GM23338 (cell line): ENCODE measurements at regions not wholly inside any gene's neighbourhood (a gene's known extent, or its start where the extent isn't known, plus 50 kb on each side); places are given as distances from the start of the nearest gene placed in this dataset.

Experiments used
- ATAC-seq: fragments of 200-7000 bp; cut with Tn5 transposase; 3 replicates; pipeline ENCODE4 v1.9.1; 2020
- DNase-seq: peaks from one replicate; pipeline ENCODE4 v3.0.0-alpha.2; 2015; ENCODE audit warnings: low spot score
- H2AFZ ChIP-seq: fragments of 200-600 bp; sonication (generic); 2 replicates; pipeline ENCODE4 v1.8.0; 2016; ENCODE audit warnings: antibody characterized with exemption, mild to moderate bottlenecking, moderate library complexity
- H3F3A ChIP-seq: fragments of 200-600 bp; sonication (generic); replicated peaks from 2 replicates; pipeline ENCODE4 v1.8.0; 2017; ENCODE audit warnings: antibody characterized with exemption, mixed run types, low read depth
- H3K27ac ChIP-seq: fragments of 200-600 bp; sonication (generic); 2 replicates; pipeline ENCODE4 v1.6.1; 2016; ENCODE audit warnings: low read depth
- H3K27me3 ChIP-seq: fragments of 200-600 bp; sonication (generic); 2 replicates; pipeline ENCODE4 v1.8.0; 2016; ENCODE audit warnings: mild to moderate bottlenecking, mixed run types, moderate library complexity; ENCODE audit not compliant: insufficient read depth
- H3K36me3 ChIP-seq: fragments of 200-600 bp; sonication (generic); 2 replicates; pipeline ENCODE4 v1.8.0; 2016; ENCODE audit warnings: mild to moderate bottlenecking; ENCODE audit not compliant: insufficient read depth
- H3K4me1 ChIP-seq: fragments of 200-600 bp; sonication (generic); 2 replicates; pipeline ENCODE4 v1.8.0; 2016; ENCODE audit warnings: mild to moderate bottlenecking, moderate library complexity; ENCODE audit not compliant: insufficient read depth
- H3K4me2 ChIP-seq: fragments of 200-600 bp; sonication (generic); 2 replicates; pipeline ENCODE4 v1.7.1; 2017; ENCODE audit warnings: mixed run types
- H3K4me3 ChIP-seq: fragments of 200-600 bp; sonication (generic); 2 replicates; pipeline ENCODE4 v1.6.1; 2016; ENCODE audit warnings: mixed run types
- H3K79me2 ChIP-seq: fragments of 200-600 bp; sonication (generic); replicated peaks from 2 replicates; pipeline ENCODE4 v1.8.0; 2017; ENCODE audit warnings: mild to moderate bottlenecking; ENCODE audit not compliant: insufficient read depth
- H3K9me2 ChIP-seq: fragments of 200-600 bp; sonication (generic); 2 replicates; pipeline ENCODE4 v1.8.0; 2017; ENCODE audit not compliant: insufficient read depth
- H4K20me1 ChIP-seq: fragments of 200-600 bp; sonication (generic); replicated peaks from 2 replicates; pipeline ENCODE4 v1.8.0; 2017; ENCODE audit warnings: mild to moderate bottlenecking; ENCODE audit not compliant: insufficient read depth
- H3K27ac Mint-ChIP-seq: 2 replicates; pipeline ENCODE4 v1.8.0; 2020; ENCODE audit warnings: inconsistent platforms, mild to moderate bottlenecking, moderate library complexity, mixed read lengths
- H3K27me3 Mint-ChIP-seq: 3 replicates; pipeline ENCODE4 v1.8.0; 2022; ENCODE audit warnings: low read depth, mild to moderate bottlenecking, moderate library complexity, mixed read lengths, inconsistent platforms; ENCODE audit not compliant: insufficient read depth, poor library complexity
- H3K36me3 Mint-ChIP-seq: 3 replicates; pipeline ENCODE4 v1.8.0; 2021; ENCODE audit warnings: low read depth, mild to moderate bottlenecking, inconsistent platforms, moderate library complexity, mixed read lengths
- H3K4me1 Mint-ChIP-seq: 3 replicates; pipeline ENCODE4 v1.8.0; 2020; ENCODE audit warnings: mild to moderate bottlenecking, inconsistent platforms, mixed read lengths
- H3K4me3 Mint-ChIP-seq: 3 replicates; pipeline ENCODE4 v1.8.0; 2021; ENCODE audit warnings: moderate library complexity, mild to moderate bottlenecking, inconsistent platforms, mixed read lengths
- H3K9me3 Mint-ChIP-seq: 3 replicates; pipeline ENCODE4 v1.8.0; 2020; ENCODE audit warnings: moderate library complexity, mild to moderate bottlenecking, inconsistent platforms, mixed read lengths
- CREB1 ChIP-seq: fragments of 250-450 bp; sonication (Bioruptor Pico); IDR thresholded peaks from 2 replicates; pipeline ENCODE4 v1.5.0; 2020; ENCODE audit warnings: low read depth, mild to moderate bottlenecking, moderate library complexity
- CTCF ChIP-seq, 2 experiments: fragments of 200-600 bp in 1 of 2; sonication (generic) in 1 of 2; conservative IDR thresholded peaks; 2 replicates each; pipeline versions ENCODE4 v1.5.1 to v1.6.1; 2016 to 2017; ENCODE audit warnings: antibody characterized with exemption in 2 of 2, low read depth in 2 of 2, mild to moderate bottlenecking in 2 of 2, moderate library complexity in 1 of 2
- EZH2 ChIP-seq: fragments of 200-600 bp; sonication (generic); IDR thresholded peaks from one replicate; pipeline ENCODE4 v1.8.0; 2017; ENCODE audit warnings: antibody characterized with exemption, mild to moderate bottlenecking, low read depth; ENCODE audit not compliant: unreplicated experiment
- EZH2phosphoT487 ChIP-seq: fragments of 200-600 bp; sonication (generic); IDR thresholded peaks from one replicate; pipeline ENCODE4 v1.8.1; 2018; ENCODE audit warnings: antibody characterized with exemption; ENCODE audit not compliant: unreplicated experiment
- JUNB ChIP-seq: IDR thresholded peaks from one replicate; pipeline ENCODE4 v1.6.1; 2016; ENCODE audit warnings: antibody characterized with exemption; ENCODE audit not compliant: unreplicated experiment
- NANOG ChIP-seq: IDR thresholded peaks from 2 replicates; pipeline ENCODE4 v1.6.1; 2016; ENCODE audit warnings: antibody characterized with exemption, borderline replicate concordance
- POLR2AphosphoS5 ChIP-seq: IDR thresholded peaks from 2 replicates; pipeline ENCODE4 v1.6.1; 2016; ENCODE audit warnings: antibody characterized with exemption, low read depth
- REST ChIP-seq: IDR thresholded peaks from one replicate; pipeline ENCODE4 v1.6.1; 2018; ENCODE audit warnings: antibody characterized with exemption; ENCODE audit not compliant: unreplicated experiment
- STAT1 ChIP-seq: IDR thresholded peaks from one replicate; pipeline ENCODE4 v1.6.1; 2016; ENCODE audit warnings: antibody characterized with exemption; ENCODE audit not compliant: unreplicated experiment
- ZNF114 ChIP-seq: fragments of 250-450 bp; sonication (Bioruptor Pico); IDR thresholded peaks from 2 replicates; pipeline ENCODE4 v1.5.0; 2020; ENCODE audit warnings: mild to moderate bottlenecking, moderate library complexity
- ZNF331 ChIP-seq: fragments of 250-450 bp; sonication (Bioruptor Pico); IDR thresholded peaks from 2 replicates; pipeline ENCODE4 v1.5.0; 2020; ENCODE audit warnings: low read depth, mild to moderate bottlenecking, moderate library complexity
- ZNF462 ChIP-seq: fragments of 250-450 bp; sonication (Bioruptor Pico); IDR thresholded peaks from 2 replicates; pipeline ENCODE4 v1.5.0; 2020; ENCODE audit warnings: mild to moderate bottlenecking, moderate library complexity
- TF ChIP-seq, protein P1 (sequence below): IDR thresholded peaks from 2 replicates; pipeline ENCODE4 v1.6.1; 2016; ENCODE audit warnings: antibody characterized with exemption

- no peak overlapping the region for H3K27ac ChIP-seq
These were observed 354.1 kb upstream of the LRRC7 start for GRCh38 chr1:69213644-69214043.

More at GRCh38 chr1:69213644-69214043, 354.1 kb upstream of the LRRC7 start:
- H3K9me2 ChIP-seq: peaks cover 2% of the 10 kb centered on the region; the same call in 1 of the 2 replicates
- no peaks in the 10 kb centered on the region for H3F3A ChIP-seq
- TF ChIP-seq, protein P1, sequence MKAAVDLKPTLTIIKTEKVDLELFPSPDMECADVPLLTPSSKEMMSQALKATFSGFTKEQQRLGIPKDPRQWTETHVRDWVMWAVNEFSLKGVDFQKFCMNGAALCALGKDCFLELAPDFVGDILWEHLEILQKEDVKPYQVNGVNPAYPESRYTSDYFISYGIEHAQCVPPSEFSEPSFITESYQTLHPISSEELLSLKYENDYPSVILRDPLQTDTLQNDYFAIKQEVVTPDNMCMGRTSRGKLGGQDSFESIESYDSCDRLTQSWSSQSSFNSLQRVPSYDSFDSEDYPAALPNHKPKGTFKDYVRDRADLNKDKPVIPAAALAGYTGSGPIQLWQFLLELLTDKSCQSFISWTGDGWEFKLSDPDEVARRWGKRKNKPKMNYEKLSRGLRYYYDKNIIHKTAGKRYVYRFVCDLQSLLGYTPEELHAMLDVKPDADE: no peak
- no peak for TF ChIP-seq CREB1 (CRISPR knock-in tag)
- TF ChIP-seq NANOG: no peak
- no peak for TF ChIP-seq REST
- TF ChIP-seq EZH2: no peak
- no peak for TF ChIP-seq CTCF (conservative IDR thresholded peaks at IDR 0.05; ENCODE audit: low read depth in 2 of 2)
- no peak for TF ChIP-seq ZNF114 (CRISPR knock-in tag)
- TF ChIP-seq POLR2AphosphoS5: no peak
- no peak for TF ChIP-seq STAT1
- no peak for TF ChIP-seq ZNF331 (CRISPR knock-in tag)
- no peak for TF ChIP-seq ZNF462 (CRISPR knock-in tag)
- no peak for TF ChIP-seq EZH2phosphoT487
- no peak for TF ChIP-seq JUNB
- H2AFZ ChIP-seq: no peak overlapping the region
- no peaks in the 10 kb centered on the region for H3K9me3 Mint-ChIP-seq
- ATAC-seq (no peak), DNase-seq (no peak)
- no peak overlapping the region for H3K27ac Mint-ChIP-seq
- no peaks in the 10 kb centered on the region for H3K79me2 ChIP-seq
- H3K4me2 ChIP-seq: no peak overlapping the region
- no peaks in the 10 kb centered on the region; the same call in 2 of the 3 replicates for H3K4me1 Mint-ChIP-seq
- H3K4me3 ChIP-seq: no peak overlapping the region
- H4K20me1 ChIP-seq: no peaks in the 10 kb centered on the region
- no peaks in the 10 kb centered on the region for H3K27me3 ChIP-seq
- H3K4me1 ChIP-seq: no peaks in the 10 kb centered on the region
- H3K27me3 Mint-ChIP-seq: no peaks in the 10 kb centered on the region
- H3K4me3 Mint-ChIP-seq: no peak overlapping the region
- H3K36me3 ChIP-seq: no peaks in the 10 kb centered on the region
- no peaks in the 10 kb centered on the region for H3K36me3 Mint-ChIP-seq
